ENCODE measurements at regions not wholly inside any gene's neighbourhood (a gene's known extent, or its start where the extent isn't known, plus 50 kb on each side); places are given as distances from the start of the nearest gene placed in this dataset.

DNA sequence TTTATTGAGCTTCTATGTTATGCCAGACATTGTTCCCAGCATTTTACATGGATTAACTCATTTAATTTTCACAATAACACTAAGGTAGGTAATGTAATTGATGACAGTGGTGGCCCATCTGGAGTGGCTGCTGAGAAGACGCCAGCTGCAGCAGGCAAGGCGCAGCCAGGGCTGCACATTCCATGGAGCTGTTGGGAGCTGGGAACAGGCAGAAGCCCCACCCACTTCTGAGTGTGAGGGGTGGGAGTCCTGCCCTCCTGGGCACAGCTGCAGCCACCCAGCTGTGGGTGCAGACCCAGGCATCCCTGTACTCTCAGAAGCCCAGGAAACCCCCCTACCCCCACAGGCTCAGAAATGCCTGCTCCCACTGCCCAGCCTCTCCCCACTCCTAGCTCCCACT is 183.3 kb downstream of the DEPDC1B start:
- TF ChIP-seq ZNF707 (tag by site-specific recombination; IDR thresholded peaks at IDR 0.05) (no peak), ZNF140 (tag by site-specific recombination; IDR thresholded peaks at IDR 0.05) (no peak), RBAK (tag by site-specific recombination; IDR thresholded peaks at IDR 0.05) (no peak), KLF16 (tag by site-specific recombination; IDR thresholded peaks at IDR 0.05) (no peak), OVOL3 (tag by site-specific recombination; IDR thresholded peaks at IDR 0.05) (no peak), ZFP37 (tag by site-specific recombination; IDR thresholded peaks at IDR 0.05) (no peak), ZBTB1 (tag by site-specific recombination; IDR thresholded peaks at IDR 0.05) (no peak)
- TF ChIP-seq, protein P1, sequence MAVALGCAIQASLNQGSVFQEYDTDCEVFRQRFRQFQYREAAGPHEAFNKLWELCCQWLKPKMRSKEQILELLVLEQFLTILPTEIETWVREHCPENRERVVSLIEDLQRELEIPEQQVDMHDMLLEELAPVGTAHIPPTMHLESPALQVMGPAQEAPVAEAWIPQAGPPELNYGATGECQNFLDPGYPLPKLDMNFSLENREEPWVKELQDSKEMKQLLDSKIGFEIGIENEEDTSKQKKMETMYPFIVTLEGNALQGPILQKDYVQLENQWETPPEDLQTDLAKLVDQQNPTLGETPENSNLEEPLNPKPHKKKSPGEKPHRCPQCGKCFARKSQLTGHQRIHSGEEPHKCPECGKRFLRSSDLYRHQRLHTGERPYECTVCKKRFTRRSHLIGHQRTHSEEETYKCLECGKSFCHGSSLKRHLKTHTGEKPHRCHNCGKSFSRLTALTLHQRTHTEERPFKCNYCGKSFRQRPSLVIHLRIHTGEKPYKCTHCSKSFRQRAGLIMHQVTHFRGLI (tag by site-specific recombination; IDR thresholded peaks at IDR 0.05): no peak
- TF ChIP-seq, protein P2, sequence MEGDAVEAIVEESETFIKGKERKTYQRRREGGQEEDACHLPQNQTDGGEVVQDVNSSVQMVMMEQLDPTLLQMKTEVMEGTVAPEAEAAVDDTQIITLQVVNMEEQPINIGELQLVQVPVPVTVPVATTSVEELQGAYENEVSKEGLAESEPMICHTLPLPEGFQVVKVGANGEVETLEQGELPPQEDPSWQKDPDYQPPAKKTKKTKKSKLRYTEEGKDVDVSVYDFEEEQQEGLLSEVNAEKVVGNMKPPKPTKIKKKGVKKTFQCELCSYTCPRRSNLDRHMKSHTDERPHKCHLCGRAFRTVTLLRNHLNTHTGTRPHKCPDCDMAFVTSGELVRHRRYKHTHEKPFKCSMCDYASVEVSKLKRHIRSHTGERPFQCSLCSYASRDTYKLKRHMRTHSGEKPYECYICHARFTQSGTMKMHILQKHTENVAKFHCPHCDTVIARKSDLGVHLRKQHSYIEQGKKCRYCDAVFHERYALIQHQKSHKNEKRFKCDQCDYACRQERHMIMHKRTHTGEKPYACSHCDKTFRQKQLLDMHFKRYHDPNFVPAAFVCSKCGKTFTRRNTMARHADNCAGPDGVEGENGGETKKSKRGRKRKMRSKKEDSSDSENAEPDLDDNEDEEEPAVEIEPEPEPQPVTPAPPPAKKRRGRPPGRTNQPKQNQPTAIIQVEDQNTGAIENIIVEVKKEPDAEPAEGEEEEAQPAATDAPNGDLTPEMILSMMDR (tag by site-specific recombination; IDR thresholded peaks at IDR 0.05): no peak
- TF ChIP-seq, protein P3, sequence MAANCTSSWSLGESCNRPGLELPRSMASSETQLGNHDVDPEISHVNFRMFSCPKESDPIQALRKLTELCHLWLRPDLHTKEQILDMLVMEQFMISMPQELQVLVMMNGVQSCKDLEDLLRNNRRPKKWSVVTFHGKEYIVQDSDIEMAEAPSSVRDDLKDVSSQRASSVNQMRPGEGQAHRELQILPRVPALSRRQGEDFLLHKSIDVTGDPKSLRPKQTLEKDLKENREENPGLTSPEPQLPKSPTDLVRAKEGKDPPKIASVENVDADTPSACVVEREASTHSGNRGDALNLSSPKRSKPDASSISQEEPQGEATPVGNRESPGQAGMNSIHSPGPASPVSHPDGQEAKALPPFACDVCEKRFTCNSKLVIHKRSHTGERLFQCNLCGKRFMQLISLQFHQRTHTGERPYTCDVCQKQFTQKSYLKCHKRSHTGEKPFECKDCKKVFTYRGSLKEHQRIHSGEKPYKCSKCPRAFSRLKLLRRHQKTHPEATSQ (tag by site-specific recombination; IDR thresholded peaks at IDR 0.05): no peak
- TF ChIP-seq, protein P4, sequence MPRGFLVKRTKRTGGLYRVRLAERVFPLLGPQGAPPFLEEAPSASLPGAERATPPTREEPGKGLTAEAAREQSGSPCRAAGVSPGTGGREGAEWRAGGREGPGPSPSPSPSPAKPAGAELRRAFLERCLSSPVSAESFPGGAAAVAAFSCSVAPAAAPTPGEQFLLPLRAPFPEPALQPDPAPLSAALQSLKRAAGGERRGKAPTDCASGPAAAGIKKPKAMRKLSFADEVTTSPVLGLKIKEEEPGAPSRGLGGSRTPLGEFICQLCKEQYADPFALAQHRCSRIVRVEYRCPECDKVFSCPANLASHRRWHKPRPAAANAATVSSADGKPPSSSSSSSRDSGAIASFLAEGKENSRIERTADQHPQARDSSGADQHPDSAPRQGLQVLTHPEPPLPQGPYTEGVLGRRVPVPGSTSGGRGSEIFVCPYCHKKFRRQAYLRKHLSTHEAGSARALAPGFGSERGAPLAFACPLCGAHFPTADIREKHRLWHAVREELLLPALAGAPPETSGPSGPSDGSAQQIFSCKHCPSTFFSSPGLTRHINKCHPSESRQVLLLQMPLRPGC (tag by site-specific recombination; IDR thresholded peaks at IDR 0.05): no peak
- TF ChIP-seq, protein P5, sequence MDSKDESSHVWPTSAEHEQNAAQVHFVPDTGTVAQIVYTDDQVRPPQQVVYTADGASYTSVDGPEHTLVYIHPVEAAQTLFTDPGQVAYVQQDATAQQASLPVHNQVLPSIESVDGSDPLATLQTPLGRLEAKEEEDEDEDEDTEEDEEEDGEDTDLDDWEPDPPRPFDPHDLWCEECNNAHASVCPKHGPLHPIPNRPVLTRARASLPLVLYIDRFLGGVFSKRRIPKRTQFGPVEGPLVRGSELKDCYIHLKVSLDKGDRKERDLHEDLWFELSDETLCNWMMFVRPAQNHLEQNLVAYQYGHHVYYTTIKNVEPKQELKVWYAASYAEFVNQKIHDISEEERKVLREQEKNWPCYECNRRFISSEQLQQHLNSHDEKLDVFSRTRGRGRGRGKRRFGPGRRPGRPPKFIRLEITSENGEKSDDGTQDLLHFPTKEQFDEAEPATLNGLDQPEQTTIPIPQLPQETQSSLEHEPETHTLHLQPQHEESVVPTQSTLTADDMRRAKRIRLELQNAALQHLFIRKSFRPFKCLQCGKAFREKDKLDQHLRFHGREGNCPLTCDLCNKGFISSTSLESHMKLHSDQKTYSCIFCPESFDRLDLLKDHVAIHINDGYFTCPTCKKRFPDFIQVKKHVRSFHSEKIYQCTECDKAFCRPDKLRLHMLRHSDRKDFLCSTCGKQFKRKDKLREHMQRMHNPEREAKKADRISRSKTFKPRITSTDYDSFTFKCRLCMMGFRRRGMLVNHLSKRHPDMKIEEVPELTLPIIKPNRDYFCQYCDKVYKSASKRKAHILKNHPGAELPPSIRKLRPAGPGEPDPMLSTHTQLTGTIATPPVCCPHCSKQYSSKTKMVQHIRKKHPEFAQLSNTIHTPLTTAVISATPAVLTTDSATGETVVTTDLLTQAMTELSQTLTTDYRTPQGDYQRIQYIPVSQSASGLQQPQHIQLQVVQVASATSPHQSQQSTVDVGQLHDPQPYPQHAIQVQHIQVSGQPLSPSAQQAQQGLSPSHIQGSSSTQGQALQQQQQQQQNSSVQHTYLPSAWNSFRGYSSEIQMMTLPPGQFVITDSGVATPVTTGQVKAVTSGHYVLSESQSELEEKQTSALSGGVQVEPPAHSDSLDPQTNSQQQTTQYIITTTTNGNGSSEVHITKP (tag by site-specific recombination; IDR thresholded peaks at IDR 0.05): no peak
